GM23338 (cell line): ENCODE measurements at regions not wholly inside any gene's neighbourhood (a gene's known extent, or its start where the extent isn't known, plus 50 kb on each side); places are given as distances from the start of the nearest gene placed in this dataset.

Source experiments
- ATAC-seq: fragments of 200-7000 bp; cut with Tn5 transposase; 3 replicates; pipeline ENCODE4 v1.9.1; 2020
- DNase-seq: peaks from one replicate; pipeline ENCODE4 v3.0.0-alpha.2; 2015; ENCODE audit warnings: low spot score
- H2AFZ ChIP-seq: fragments of 200-600 bp; sonication (generic); 2 replicates; pipeline ENCODE4 v1.8.0; 2016; ENCODE audit warnings: antibody characterized with exemption, mild to moderate bottlenecking, moderate library complexity
- H3F3A ChIP-seq: fragments of 200-600 bp; sonication (generic); replicated peaks from 2 replicates; pipeline ENCODE4 v1.8.0; 2017; ENCODE audit warnings: antibody characterized with exemption, mixed run types, low read depth
- H3K27ac ChIP-seq: fragments of 200-600 bp; sonication (generic); 2 replicates; pipeline ENCODE4 v1.6.1; 2016; ENCODE audit warnings: low read depth
- H3K27me3 ChIP-seq: fragments of 200-600 bp; sonication (generic); 2 replicates; pipeline ENCODE4 v1.8.0; 2016; ENCODE audit warnings: mild to moderate bottlenecking, mixed run types, moderate library complexity; ENCODE audit not compliant: insufficient read depth
- H3K36me3 ChIP-seq: fragments of 200-600 bp; sonication (generic); 2 replicates; pipeline ENCODE4 v1.8.0; 2016; ENCODE audit warnings: mild to moderate bottlenecking; ENCODE audit not compliant: insufficient read depth
- H3K4me1 ChIP-seq: fragments of 200-600 bp; sonication (generic); 2 replicates; pipeline ENCODE4 v1.8.0; 2016; ENCODE audit warnings: mild to moderate bottlenecking, moderate library complexity; ENCODE audit not compliant: insufficient read depth
- H3K4me2 ChIP-seq: fragments of 200-600 bp; sonication (generic); 2 replicates; pipeline ENCODE4 v1.7.1; 2017; ENCODE audit warnings: mixed run types
- H3K4me3 ChIP-seq: fragments of 200-600 bp; sonication (generic); 2 replicates; pipeline ENCODE4 v1.6.1; 2016; ENCODE audit warnings: mixed run types
- H3K79me2 ChIP-seq: fragments of 200-600 bp; sonication (generic); replicated peaks from 2 replicates; pipeline ENCODE4 v1.8.0; 2017; ENCODE audit warnings: mild to moderate bottlenecking; ENCODE audit not compliant: insufficient read depth
- H3K9me2 ChIP-seq: fragments of 200-600 bp; sonication (generic); 2 replicates; pipeline ENCODE4 v1.8.0; 2017; ENCODE audit not compliant: insufficient read depth
- H4K20me1 ChIP-seq: fragments of 200-600 bp; sonication (generic); replicated peaks from 2 replicates; pipeline ENCODE4 v1.8.0; 2017; ENCODE audit warnings: mild to moderate bottlenecking; ENCODE audit not compliant: insufficient read depth
- H3K27ac Mint-ChIP-seq: 2 replicates; pipeline ENCODE4 v1.8.0; 2020; ENCODE audit warnings: inconsistent platforms, mild to moderate bottlenecking, moderate library complexity, mixed read lengths
- H3K27me3 Mint-ChIP-seq: 3 replicates; pipeline ENCODE4 v1.8.0; 2022; ENCODE audit warnings: low read depth, mild to moderate bottlenecking, moderate library complexity, mixed read lengths, inconsistent platforms; ENCODE audit not compliant: insufficient read depth, poor library complexity
- H3K36me3 Mint-ChIP-seq: 3 replicates; pipeline ENCODE4 v1.8.0; 2021; ENCODE audit warnings: low read depth, mild to moderate bottlenecking, inconsistent platforms, moderate library complexity, mixed read lengths
- H3K4me1 Mint-ChIP-seq: 3 replicates; pipeline ENCODE4 v1.8.0; 2020; ENCODE audit warnings: mild to moderate bottlenecking, inconsistent platforms, mixed read lengths
- H3K4me3 Mint-ChIP-seq: 3 replicates; pipeline ENCODE4 v1.8.0; 2021; ENCODE audit warnings: moderate library complexity, mild to moderate bottlenecking, inconsistent platforms, mixed read lengths
- H3K9me3 Mint-ChIP-seq: 3 replicates; pipeline ENCODE4 v1.8.0; 2020; ENCODE audit warnings: moderate library complexity, mild to moderate bottlenecking, inconsistent platforms, mixed read lengths
- CREB1 ChIP-seq: fragments of 250-450 bp; sonication (Bioruptor Pico); IDR thresholded peaks from 2 replicates; pipeline ENCODE4 v1.5.0; 2020; ENCODE audit warnings: low read depth, mild to moderate bottlenecking, moderate library complexity
- CTCF ChIP-seq, 2 experiments: fragments of 200-600 bp in 1 of 2; sonication (generic) in 1 of 2; conservative IDR thresholded peaks; 2 replicates each; pipeline versions ENCODE4 v1.5.1 to v1.6.1; 2016 to 2017; ENCODE audit warnings: antibody characterized with exemption in 2 of 2, low read depth in 2 of 2, mild to moderate bottlenecking in 2 of 2, moderate library complexity in 1 of 2
- ETS1 ChIP-seq: IDR thresholded peaks from 2 replicates; pipeline ENCODE4 v1.6.1; 2016; ENCODE audit warnings: antibody characterized with exemption
- EZH2 ChIP-seq: fragments of 200-600 bp; sonication (generic); IDR thresholded peaks from one replicate; pipeline ENCODE4 v1.8.0; 2017; ENCODE audit warnings: antibody characterized with exemption, mild to moderate bottlenecking, low read depth; ENCODE audit not compliant: unreplicated experiment
- JUNB ChIP-seq: IDR thresholded peaks from one replicate; pipeline ENCODE4 v1.6.1; 2016; ENCODE audit warnings: antibody characterized with exemption; ENCODE audit not compliant: unreplicated experiment
- POLR2AphosphoS5 ChIP-seq: IDR thresholded peaks from 2 replicates; pipeline ENCODE4 v1.6.1; 2016; ENCODE audit warnings: antibody characterized with exemption, low read depth
- STAT1 ChIP-seq: IDR thresholded peaks from one replicate; pipeline ENCODE4 v1.6.1; 2016; ENCODE audit warnings: antibody characterized with exemption; ENCODE audit not compliant: unreplicated experiment
- ZNF114 ChIP-seq: fragments of 250-450 bp; sonication (Bioruptor Pico); IDR thresholded peaks from 2 replicates; pipeline ENCODE4 v1.5.0; 2020; ENCODE audit warnings: mild to moderate bottlenecking, moderate library complexity
- ZNF331 ChIP-seq: fragments of 250-450 bp; sonication (Bioruptor Pico); IDR thresholded peaks from 2 replicates; pipeline ENCODE4 v1.5.0; 2020; ENCODE audit warnings: low read depth, mild to moderate bottlenecking, moderate library complexity
- TF ChIP-seq, protein P1 (sequence below): IDR thresholded peaks from one replicate; pipeline ENCODE4 v1.6.1; 2018; ENCODE audit warnings: antibody characterized with exemption; ENCODE audit not compliant: unreplicated experiment
- TF ChIP-seq, protein P2 (sequence below): fragments of 250-450 bp; sonication (Bioruptor Pico); IDR thresholded peaks from 2 replicates; pipeline ENCODE4 v1.5.0; 2020; ENCODE audit warnings: mild to moderate bottlenecking, moderate library complexity

GRCh38 chr9:82474235-82474634 lies 485.7 kb downstream of the SPATA31D1 start:
- H3K36me3 Mint-ChIP-seq, result no peaks in the 10 kb centered on the region
- TF ChIP-seq POLR2AphosphoS5, result no peak
- TF ChIP-seq JUNB, result no peak
- no peak for TF ChIP-seq CREB1
- TF ChIP-seq CTCF (conservative IDR thresholded peaks at IDR 0.05; ENCODE audit: low read depth in 2 of 2), result no peak
- no peak for TF ChIP-seq STAT1
- TF ChIP-seq, protein P1, sequence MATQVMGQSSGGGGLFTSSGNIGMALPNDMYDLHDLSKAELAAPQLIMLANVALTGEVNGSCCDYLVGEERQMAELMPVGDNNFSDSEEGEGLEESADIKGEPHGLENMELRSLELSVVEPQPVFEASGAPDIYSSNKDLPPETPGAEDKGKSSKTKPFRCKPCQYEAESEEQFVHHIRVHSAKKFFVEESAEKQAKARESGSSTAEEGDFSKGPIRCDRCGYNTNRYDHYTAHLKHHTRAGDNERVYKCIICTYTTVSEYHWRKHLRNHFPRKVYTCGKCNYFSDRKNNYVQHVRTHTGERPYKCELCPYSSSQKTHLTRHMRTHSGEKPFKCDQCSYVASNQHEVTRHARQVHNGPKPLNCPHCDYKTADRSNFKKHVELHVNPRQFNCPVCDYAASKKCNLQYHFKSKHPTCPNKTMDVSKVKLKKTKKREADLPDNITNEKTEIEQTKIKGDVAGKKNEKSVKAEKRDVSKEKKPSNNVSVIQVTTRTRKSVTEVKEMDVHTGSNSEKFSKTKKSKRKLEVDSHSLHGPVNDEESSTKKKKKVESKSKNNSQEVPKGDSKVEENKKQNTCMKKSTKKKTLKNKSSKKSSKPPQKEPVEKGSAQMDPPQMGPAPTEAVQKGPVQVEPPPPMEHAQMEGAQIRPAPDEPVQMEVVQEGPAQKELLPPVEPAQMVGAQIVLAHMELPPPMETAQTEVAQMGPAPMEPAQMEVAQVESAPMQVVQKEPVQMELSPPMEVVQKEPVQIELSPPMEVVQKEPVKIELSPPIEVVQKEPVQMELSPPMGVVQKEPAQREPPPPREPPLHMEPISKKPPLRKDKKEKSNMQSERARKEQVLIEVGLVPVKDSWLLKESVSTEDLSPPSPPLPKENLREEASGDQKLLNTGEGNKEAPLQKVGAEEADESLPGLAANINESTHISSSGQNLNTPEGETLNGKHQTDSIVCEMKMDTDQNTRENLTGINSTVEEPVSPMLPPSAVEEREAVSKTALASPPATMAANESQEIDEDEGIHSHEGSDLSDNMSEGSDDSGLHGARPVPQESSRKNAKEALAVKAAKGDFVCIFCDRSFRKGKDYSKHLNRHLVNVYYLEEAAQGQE, result no peak
- no peak for TF ChIP-seq ETS1
- no peak for TF ChIP-seq ZNF114
- TF ChIP-seq, protein P2, sequence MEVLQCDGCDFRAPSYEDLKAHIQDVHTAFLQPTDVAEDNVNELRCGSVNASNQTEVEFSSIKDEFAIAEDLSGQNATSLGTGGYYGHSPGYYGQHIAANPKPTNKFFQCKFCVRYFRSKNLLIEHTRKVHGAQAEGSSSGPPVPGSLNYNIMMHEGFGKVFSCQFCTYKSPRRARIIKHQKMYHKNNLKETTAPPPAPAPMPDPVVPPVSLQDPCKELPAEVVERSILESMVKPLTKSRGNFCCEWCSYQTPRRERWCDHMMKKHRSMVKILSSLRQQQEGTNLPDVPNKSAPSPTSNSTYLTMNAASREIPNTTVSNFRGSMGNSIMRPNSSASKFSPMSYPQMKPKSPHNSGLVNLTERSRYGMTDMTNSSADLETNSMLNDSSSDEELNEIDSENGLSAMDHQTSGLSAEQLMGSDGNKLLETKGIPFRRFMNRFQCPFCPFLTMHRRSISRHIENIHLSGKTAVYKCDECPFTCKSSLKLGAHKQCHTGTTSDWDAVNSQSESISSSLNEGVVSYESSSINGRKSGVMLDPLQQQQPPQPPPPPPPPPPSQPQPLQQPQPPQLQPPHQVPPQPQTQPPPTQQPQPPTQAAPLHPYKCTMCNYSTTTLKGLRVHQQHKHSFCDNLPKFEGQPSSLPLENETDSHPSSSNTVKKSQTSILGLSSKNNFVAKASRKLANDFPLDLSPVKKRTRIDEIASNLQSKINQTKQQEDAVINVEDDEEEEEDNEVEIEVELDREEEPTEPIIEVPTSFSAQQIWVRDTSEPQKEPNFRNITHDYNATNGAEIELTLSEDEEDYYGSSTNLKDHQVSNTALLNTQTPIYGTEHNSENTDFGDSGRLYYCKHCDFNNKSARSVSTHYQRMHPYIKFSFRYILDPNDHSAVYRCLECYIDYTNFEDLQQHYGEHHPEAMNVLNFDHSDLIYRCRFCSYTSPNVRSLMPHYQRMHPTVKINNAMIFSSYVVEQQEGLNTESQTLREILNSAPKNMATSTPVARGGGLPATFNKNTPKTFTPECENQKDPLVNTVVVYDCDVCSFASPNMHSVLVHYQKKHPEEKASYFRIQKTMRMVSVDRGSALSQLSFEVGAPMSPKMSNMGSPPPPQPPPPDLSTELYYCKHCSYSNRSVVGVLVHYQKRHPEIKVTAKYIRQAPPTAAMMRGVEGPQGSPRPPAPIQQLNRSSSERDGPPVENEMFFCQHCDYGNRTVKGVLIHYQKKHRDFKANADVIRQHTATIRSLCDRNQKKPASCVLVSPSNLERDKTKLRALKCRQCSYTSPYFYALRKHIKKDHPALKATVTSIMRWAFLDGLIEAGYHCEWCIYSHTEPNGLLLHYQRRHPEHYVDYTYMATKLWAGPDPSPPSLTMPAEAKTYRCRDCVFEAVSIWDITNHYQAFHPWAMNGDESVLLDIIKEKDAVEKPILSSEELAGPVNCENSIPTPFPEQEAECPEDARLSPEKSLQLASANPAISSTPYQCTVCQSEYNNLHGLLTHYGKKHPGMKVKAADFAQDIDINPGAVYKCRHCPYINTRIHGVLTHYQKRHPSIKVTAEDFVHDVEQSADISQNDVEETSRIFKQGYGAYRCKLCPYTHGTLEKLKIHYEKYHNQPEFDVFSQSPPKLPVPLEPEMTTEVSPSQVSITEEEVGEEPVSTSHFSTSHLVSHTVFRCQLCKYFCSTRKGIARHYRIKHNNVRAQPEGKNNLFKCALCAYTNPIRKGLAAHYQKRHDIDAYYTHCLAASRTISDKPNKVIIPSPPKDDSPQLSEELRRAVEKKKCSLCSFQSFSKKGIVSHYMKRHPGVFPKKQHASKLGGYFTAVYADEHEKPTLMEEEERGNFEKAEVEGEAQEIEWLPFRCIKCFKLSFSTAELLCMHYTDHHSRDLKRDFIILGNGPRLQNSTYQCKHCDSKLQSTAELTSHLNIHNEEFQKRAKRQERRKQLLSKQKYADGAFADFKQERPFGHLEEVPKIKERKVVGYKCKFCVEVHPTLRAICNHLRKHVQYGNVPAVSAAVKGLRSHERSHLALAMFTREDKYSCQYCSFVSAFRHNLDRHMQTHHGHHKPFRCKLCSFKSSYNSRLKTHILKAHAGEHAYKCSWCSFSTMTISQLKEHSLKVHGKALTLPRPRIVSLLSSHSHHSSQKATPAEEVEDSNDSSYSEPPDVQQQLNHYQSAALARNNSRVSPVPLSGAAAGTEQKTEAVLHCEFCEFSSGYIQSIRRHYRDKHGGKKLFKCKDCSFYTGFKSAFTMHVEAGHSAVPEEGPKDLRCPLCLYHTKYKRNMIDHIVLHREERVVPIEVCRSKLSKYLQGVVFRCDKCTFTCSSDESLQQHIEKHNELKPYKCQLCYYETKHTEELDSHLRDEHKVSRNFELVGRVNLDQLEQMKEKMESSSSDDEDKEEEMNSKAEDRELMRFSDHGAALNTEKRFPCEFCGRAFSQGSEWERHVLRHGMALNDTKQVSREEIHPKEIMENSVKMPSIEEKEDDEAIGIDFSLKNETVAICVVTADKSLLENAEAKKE (CRISPR knock-in tag), result no peak
- no peak for TF ChIP-seq EZH2
- TF ChIP-seq ZNF331, result no peak
- Histone ChIP-seq H3K4me3 (no peak overlapping the region), H3F3A (no peaks in the 10 kb centered on the region), H4K20me1 (no peaks in the 10 kb centered on the region), H3K4me1 (no peaks in the 10 kb centered on the region), H3K9me2 (no peaks in the 10 kb centered on the region; the same call in 1 of the 2 replicates), H3K4me2 (no peak overlapping the region), H3K36me3 (no peaks in the 10 kb centered on the region), H3K79me2 (no peaks in the 10 kb centered on the region), H3K27ac (no peak overlapping the region), H3K27me3 (no peaks in the 10 kb centered on the region), H2AFZ (no peak overlapping the region)
- DNase-seq (no peak), ATAC-seq (no peak)
- H3K4me1 Mint-ChIP-seq, result no peaks in the 10 kb centered on the region
- H3K27me3 Mint-ChIP-seq, result peaks cover 2% of the 10 kb centered on the region
- H3K27ac Mint-ChIP-seq, result no peak overlapping the region
- no peak overlapping the region for H3K4me3 Mint-ChIP-seq
- H3K9me3 Mint-ChIP-seq, result no peaks in the 10 kb centered on the region
